ENCODE measurements at regions not wholly inside any gene's neighbourhood (a gene's known extent, or its start where the extent isn't known, plus 50 kb on each side); places are given as distances from the start of the nearest gene placed in this dataset.

GRCh38 chr6:95364016-95364604 lies 213.2 kb upstream of the MANEA start:
- H3K27me3 ChIP-seq (ENCODE audit: control insufficient read depth in 1 of 2, insufficient read depth in 2 of 2, low read length in 2 of 2), result no peaks in the 10 kb centered on the region
- H3K9me3 ChIP-seq (ENCODE audit: low read length), result no peaks in the 10 kb centered on the region
- DNase-seq (ENCODE audit: low spot score), result peak; percentile 20
- no peak overlapping the region for H3K9ac ChIP-seq (ENCODE audit: insufficient read depth, low read depth, low read length)
- BruUV-seq (replicated peaks), result no TSS peak
- CTCF ChIA-PET (ENCODE audit: low intra/inter-chr PET ratio, low total read pairs), result no interaction called here
- H2AFZ ChIP-seq (ENCODE audit: low read length), result no peak overlapping the region
- H3K4me2 ChIP-seq (ENCODE audit: low read depth, low read length), result no peak overlapping the region
- H3K36me3 ChIP-seq (replicated peaks in 1 of 2; ENCODE audit: control insufficient read depth in 1 of 2, insufficient read depth in 2 of 2, low read length in 2 of 2), result no peaks in the 10 kb centered on the region
- WGBS (ENCODE audit: low lambda C conversion rate), result 48% methylated on average over 4 of the region's 4 CpGs
- no peaks in the 10 kb centered on the region for H3K79me2 ChIP-seq (ENCODE audit: insufficient read depth, low read length)
- POLR2A ChIA-PET, result no interaction called here
- in situ Hi-C loops (cut with HindIII; ENCODE audit: extremely low pct_ligation_motif_present, low pct_unique_long_range_greater_than_20kb) (no loop called here), intact Hi-C loops (cut with micrococcal nuclease; ENCODE audit: unreplicated experiment) (loop anchor here (2.0 to 10.0 kb wide), 3 partner anchors 561 to 1103 kb away; no protein-coding TSS in a partner anchor)
- H3K27ac ChIP-seq (ENCODE audit: extremely low read length, insufficient read depth, low read length), result no peak overlapping the region
- TF ChIP-seq STAG1 (CRISPR knock-in tag; IDR thresholded peaks at IDR 0.05), result peak; percentile 61
- TF ChIP-seq CC2D1A (CRISPR knock-in tag; IDR thresholded peaks at IDR 0.05), result no peak
- no peaks in the 10 kb centered on the region for H3K4me1 ChIP-seq (ENCODE audit: insufficient read depth, low read length)
- H4K20me1 ChIP-seq (ENCODE audit: insufficient read depth, low read length), result no peaks in the 10 kb centered on the region
- FAIRE-seq, result no peak
- H3K4me3 ChIP-seq (replicated peaks in 1 of 3; ENCODE audit: insufficient read depth in 1 of 3, low read depth in 2 of 3, low read length in 3 of 3), result no peak overlapping the region
- 0 out of 3 replicates have a peak, but pooled peaks have one; percentile 46 for ATAC-seq

- ChIA-PET POLR2A (no interaction called here), CTCF (ENCODE audit: low intra/inter-chr PET ratio, low total read pairs) (no interaction called here)
- Histone ChIP-seq H2AFZ (ENCODE audit: low read length) (no peak overlapping the region), H3K4me3 (replicated peaks in 1 of 3; ENCODE audit: insufficient read depth in 1 of 3, low read depth in 2 of 3, low read length in 3 of 3) (no peak overlapping the region), H3K27me3 (ENCODE audit: control insufficient read depth in 1 of 2, insufficient read depth in 2 of 2, low read length in 2 of 2) (no peaks in the 10 kb centered on the region; a peak in 1 of 5 replicates), H3K36me3 (replicated peaks in 1 of 2; ENCODE audit: control insufficient read depth in 1 of 2, insufficient read depth in 2 of 2, low read length in 2 of 2) (no peaks in the 10 kb centered on the region), H3K9ac (ENCODE audit: insufficient read depth, low read depth, low read length) (no peak overlapping the region), H3K9me3 (ENCODE audit: low read length) (no peaks in the 10 kb centered on the region), H3K4me2 (ENCODE audit: low read depth, low read length) (no peak overlapping the region), H3K79me2 (ENCODE audit: insufficient read depth, low read length) (no peaks in the 10 kb centered on the region), H4K20me1 (ENCODE audit: insufficient read depth, low read length) (no peaks in the 10 kb centered on the region), H3K4me1 (ENCODE audit: insufficient read depth, low read length) (no peaks in the 10 kb centered on the region), H3K27ac (ENCODE audit: extremely low read length, insufficient read depth, low read length) (no peak overlapping the region)
- no TSS peak for BruUV-seq (replicated peaks)
- no peak for DNase-seq (ENCODE audit: low spot score)
- WGBS (ENCODE audit: low lambda C conversion rate), result 4% methylated on average over 2 of the region's 2 CpGs
- ATAC-seq, result no peak
- no peak for FAIRE-seq
- in situ Hi-C loops (cut with HindIII; ENCODE audit: extremely low pct_ligation_motif_present, low pct_unique_long_range_greater_than_20kb), result no loop called here
- TF ChIP-seq ADNP (CRISPR knock-in tag; IDR thresholded peaks at IDR 0.05) (no peak), RBFOX2 (IDR thresholded peaks at IDR 0.05; ENCODE audit: low read depth, low read length) (no peak), ZSCAN29 (CRISPR knock-in tag; conservative IDR thresholded peaks at IDR 0.05) (no peak), BRCA1 (CRISPR knock-in tag; IDR thresholded peaks at IDR 0.05) (no peak), ZNF724P (CRISPR knock-in tag; IDR thresholded peaks at IDR 0.05; ENCODE audit: borderline replicate concordance) (no peak), ZHX2 (IDR thresholded peaks at IDR 0.05; ENCODE audit: low read depth) (no peak), ZHX2 (CRISPR knock-in tag; IDR thresholded peaks at IDR 0.05; ENCODE audit: borderline replicate concordance) (no peak), ZNF792 (CRISPR knock-in tag; IDR thresholded peaks at IDR 0.05) (no peak)
- intact Hi-C loops (cut with micrococcal nuclease; ENCODE audit: unreplicated experiment), result loop anchor here (2.0 to 10.0 kb wide), 2 partner anchors 559 to 723 kb away; no protein-coding TSS in a partner anchor
Observed at GRCh38 chr6:95365454-95365853, 211.9 kb upstream of the MANEA start.
